ENCODE measurements at regions not wholly inside any gene's neighbourhood (a gene's known extent, or its start where the extent isn't known, plus 50 kb on each side); places are given as distances from the start of the nearest gene placed in this dataset.
A peak's percentile ranks its signal among the peaks of the same experiment; 100 is the strongest.

DNA sequence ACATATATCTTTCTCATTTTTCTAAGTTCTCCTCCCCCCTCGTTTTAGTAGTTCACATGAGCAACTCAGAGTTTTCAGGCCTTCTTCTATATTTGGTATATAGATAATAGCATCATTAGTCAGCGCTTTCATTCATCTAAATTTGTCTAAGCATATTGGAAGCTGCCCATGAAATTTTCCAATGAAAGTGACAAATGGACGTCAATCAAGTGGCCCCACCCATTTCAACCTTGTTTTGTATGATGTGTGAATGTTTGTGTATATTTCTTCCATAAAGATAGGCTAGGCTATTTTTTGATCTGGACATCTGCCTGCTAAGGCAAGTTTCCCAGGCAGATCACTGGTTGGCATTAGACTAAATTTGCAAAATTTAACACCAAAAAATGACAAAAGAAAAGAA lies 104.0 kb upstream of the SSBP2 start:
- Histone ChIP-seq H3K27me3 (ENCODE audit: control insufficient read depth, insufficient read depth, low read length) (no peaks in the 10 kb centered on the region), H3K4me1 (ENCODE audit: control insufficient read depth, insufficient read depth, low read length) (peaks cover 15% of the 10 kb centered on the region), H3K4me3 (ENCODE audit: low read length) (no peak overlapping the region), H3K9me3 (ENCODE audit: control insufficient read depth, low read length) (no peaks in the 10 kb centered on the region), H3K9ac (ENCODE audit: low read length) (no peak overlapping the region), H3K36me3 (ENCODE audit: control insufficient read depth, insufficient read depth, low read length) (no peaks in the 10 kb centered on the region)

DNA sequence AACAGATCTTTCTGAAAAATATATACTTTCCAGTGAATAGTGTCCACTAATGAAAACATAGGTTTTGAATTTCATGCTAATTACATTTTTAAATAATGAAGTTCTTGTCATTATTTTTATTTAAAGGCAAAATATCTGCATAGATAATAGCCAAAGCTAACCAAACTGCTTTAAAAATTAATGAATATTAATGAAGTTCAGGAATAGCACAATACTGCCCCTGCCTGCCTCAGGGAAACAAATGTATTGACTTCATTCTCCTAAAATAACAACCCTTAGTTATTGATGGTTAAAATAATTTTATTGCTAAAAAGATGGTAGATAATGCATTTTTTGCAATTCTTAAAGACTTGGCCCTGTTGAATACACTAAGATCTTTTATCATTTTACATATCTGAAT lies 103.6 kb upstream of the SSBP2 start:
- Histone ChIP-seq H3K27me3 (ENCODE audit: control insufficient read depth, insufficient read depth, low read length) (no peaks in the 10 kb centered on the region), H3K9me3 (ENCODE audit: control insufficient read depth, low read length) (no peaks in the 10 kb centered on the region), H3K36me3 (ENCODE audit: control insufficient read depth, insufficient read depth, low read length) (no peaks in the 10 kb centered on the region), H3K9ac (ENCODE audit: low read length) (no peak overlapping the region), H3K4me3 (ENCODE audit: low read length) (no peak overlapping the region), H3K4me1 (ENCODE audit: control insufficient read depth, insufficient read depth, low read length) (peaks cover 19% of the 10 kb centered on the region)

DNA sequence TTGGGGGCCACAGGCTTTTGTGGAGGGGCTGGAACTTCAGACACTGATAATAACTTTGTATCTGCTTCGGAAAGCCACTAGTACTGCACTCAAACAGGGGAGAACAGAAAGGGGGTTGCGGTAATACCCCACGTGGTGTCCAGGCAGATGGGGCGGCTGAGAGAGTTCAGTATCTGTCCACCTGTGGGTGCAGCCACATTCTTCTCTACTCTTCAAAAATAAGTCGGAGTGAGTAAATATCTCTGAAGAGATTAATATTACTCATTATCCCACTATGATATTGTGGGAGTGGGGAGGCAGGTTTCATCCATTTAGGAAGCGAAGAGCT lies 102.1 kb upstream of the SSBP2 start:
- Histone ChIP-seq H3K9me3 (ENCODE audit: control insufficient read depth, low read length) (no peaks in the 10 kb centered on the region), H3K4me1 (ENCODE audit: control insufficient read depth, insufficient read depth, low read length) (peaks cover 30% of the 10 kb centered on the region), H3K27me3 (ENCODE audit: control insufficient read depth, insufficient read depth, low read length) (no peaks in the 10 kb centered on the region), H3K9ac (ENCODE audit: low read length) (peak overlapping the region; percentile 53), H3K4me3 (ENCODE audit: low read length) (no peak overlapping the region), H3K36me3 (ENCODE audit: control insufficient read depth, insufficient read depth, low read length) (no peaks in the 10 kb centered on the region)

DNA sequence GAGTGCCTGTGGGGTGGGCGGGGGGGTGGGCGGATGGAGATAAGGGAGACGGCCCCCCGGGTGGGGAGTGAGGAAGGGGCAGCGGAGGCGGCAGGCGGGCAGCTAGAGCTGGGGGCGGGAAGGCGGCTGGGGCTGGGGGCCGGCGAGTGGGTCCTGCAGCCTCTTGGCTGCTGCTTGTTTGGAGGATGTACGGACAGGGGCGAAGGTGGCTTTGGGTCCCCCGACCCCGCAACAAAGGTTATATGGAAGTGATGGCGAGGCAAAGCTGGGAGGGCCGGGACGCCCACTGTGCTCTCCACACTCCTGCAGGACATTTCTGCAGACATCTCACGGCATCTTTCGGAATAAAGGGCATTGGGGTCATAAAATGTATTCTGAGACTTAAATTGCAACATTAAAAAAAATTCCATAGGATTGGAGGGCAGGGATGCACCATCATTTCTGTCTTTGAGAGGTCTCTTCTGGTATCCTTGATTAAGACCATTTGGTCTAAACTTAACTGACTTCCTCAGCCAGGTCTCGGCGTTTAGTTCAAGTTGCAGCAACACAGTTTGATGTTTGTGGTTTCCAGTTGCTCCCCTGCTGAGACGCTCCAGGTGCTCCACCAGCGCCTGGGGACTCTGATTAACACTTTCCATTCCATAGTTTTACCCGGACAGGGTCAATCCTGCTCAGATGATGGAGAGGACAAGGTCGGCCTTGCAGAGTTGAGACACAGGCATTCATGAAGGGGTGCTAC lies 101.6 kb upstream of the SSBP2 start:
- H3K4me1 ChIP-seq (ENCODE audit: control insufficient read depth, insufficient read depth, low read length) = peaks cover 30% of the 10 kb centered on the region
- no peaks in the 10 kb centered on the region for H3K36me3 ChIP-seq (ENCODE audit: control insufficient read depth, insufficient read depth, low read length)
- peak overlapping the region; percentile 53 for H3K9ac ChIP-seq (ENCODE audit: low read length)
- H3K4me3 ChIP-seq (ENCODE audit: low read length) = peak overlapping the region; percentile 35
- no peaks in the 10 kb centered on the region for H3K9me3 ChIP-seq (ENCODE audit: control insufficient read depth, low read length)
- H3K27me3 ChIP-seq (ENCODE audit: control insufficient read depth, insufficient read depth, low read length) = no peaks in the 10 kb centered on the region

DNA sequence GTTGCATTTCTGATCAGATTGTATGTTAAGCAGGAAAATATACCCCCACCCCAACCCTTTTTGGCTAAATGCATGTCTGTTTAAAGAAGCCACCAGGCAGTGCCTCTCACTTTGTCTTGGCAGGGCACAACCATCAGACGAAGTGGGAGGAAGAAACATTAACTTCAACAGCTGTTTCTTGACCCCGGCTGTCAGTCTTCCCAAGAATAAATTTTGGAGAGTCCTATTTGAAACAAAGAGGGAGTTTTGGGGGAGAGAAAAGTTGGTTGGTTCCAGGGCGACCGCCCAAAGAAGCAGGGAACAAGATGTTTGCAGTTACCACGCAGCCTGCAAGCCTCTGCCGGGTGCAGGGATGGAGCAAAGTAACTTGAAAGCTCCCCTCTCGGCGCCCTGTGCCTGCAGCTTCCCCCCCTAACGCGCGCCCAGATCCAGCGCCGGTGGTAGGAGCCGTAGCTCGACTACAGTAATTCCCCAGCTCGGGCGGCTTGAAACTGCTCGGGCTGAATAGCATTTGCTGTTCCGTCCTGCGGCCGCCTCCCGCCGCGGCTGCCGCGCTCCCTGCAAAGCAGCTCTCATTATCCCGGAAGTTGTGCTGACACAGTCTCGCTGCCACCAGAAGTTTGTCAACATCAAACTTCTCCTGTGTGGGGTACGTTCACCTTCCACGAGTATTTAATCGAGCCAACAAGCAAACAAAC lies 100.7 kb upstream of the SSBP2 start:
- no peaks in the 10 kb centered on the region for H3K9me3 ChIP-seq (ENCODE audit: control insufficient read depth, low read length)
- H3K4me3 ChIP-seq (ENCODE audit: low read length) = peak overlapping the region; percentile 53
- H3K4me1 ChIP-seq (ENCODE audit: control insufficient read depth, insufficient read depth, low read length) = peaks cover 30% of the 10 kb centered on the region
- H3K36me3 ChIP-seq (ENCODE audit: control insufficient read depth, insufficient read depth, low read length) = no peaks in the 10 kb centered on the region
- H3K27me3 ChIP-seq (ENCODE audit: control insufficient read depth, insufficient read depth, low read length) = no peaks in the 10 kb centered on the region
- peak overlapping the region; percentile 61 for H3K9ac ChIP-seq (ENCODE audit: low read length)

DNA sequence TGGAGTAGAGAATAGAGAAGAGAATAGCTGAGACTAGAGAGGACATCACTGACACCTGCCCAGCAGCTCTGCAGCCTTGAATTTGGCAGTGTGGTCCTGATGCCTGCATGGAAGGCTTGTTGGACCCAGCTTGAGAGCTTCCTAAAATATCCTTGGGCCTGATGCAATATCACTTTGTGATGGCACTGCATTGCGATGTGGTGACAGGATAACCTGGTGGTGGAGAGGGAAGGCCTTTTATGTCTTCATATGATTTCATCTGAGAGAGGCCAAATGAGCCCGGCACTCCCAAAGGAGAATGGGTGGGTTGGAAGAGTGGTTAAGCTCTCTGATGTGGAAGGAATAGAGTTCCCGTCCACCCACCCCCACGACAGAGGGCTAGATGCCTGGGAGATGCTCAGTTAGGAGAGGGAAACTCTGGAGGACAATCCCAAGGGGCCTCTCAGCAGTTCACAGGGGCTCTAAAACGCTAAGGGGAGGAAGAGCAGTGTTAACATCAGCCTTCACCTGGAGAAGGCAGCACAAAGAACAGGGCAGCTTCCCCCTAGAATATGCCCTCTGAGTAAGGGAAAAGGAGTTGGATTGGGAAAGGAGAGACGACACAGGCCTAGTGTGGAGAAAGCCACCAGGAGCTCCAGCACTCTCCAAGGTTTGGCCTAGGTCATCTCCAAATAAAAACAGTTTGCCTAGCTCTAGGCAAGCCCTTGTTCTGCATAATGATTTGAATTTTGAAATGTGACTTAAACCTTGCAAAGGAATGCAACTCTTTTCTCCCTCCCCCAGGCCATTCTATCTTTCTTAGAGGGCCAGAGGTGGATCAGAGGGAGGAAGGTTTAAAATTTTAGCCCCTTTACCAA lies 99.8 kb upstream of the SSBP2 start:
- H3K27me3 ChIP-seq (ENCODE audit: control insufficient read depth, insufficient read depth, low read length) = no peaks in the 10 kb centered on the region
- peaks cover 30% of the 10 kb centered on the region for H3K4me1 ChIP-seq (ENCODE audit: control insufficient read depth, insufficient read depth, low read length)
- H3K9me3 ChIP-seq (ENCODE audit: control insufficient read depth, low read length) = no peaks in the 10 kb centered on the region
- H3K36me3 ChIP-seq (ENCODE audit: control insufficient read depth, insufficient read depth, low read length) = no peaks in the 10 kb centered on the region
- H3K9ac ChIP-seq (ENCODE audit: low read length) = peak overlapping the region; percentile 61
- peak overlapping the region; percentile 53 for H3K4me3 ChIP-seq (ENCODE audit: low read length)

DNA sequence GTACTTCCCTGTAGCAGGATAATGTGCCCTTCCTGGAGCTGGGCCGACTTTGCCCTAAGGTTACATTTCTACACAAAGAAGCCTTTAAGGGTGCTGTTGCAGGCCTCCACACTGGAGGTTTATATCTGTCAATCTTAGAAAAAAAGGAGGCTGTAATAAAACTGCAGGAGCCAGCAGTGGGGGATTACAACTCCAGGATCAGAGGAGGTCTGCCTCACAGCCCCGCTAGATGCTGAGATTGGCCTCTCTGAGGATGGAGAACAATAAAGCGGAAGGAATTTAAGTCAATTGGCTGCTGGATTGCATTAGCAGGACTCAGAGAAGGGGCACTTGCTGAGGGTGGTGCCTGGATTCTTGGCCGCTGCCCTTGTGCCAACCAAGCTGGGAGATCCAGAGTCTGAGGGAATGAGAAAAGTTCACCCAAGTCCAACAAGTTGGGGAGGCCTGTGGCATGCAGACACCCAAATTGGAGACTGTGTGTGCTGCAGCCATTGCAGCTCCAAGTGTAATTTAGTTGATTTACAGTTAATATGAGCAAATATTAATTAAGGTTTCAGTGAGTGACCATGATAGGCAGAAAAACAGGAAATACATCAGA lies 99.0 kb upstream of the SSBP2 start:
- no peak overlapping the region for H3K4me3 ChIP-seq (ENCODE audit: low read length)
- H3K36me3 ChIP-seq (ENCODE audit: control insufficient read depth, insufficient read depth, low read length) = no peaks in the 10 kb centered on the region
- H3K27me3 ChIP-seq (ENCODE audit: control insufficient read depth, insufficient read depth, low read length) = no peaks in the 10 kb centered on the region
- no peak overlapping the region for H3K9ac ChIP-seq (ENCODE audit: low read length)
- no peaks in the 10 kb centered on the region for H3K9me3 ChIP-seq (ENCODE audit: control insufficient read depth, low read length)
- peaks cover 30% of the 10 kb centered on the region for H3K4me1 ChIP-seq (ENCODE audit: control insufficient read depth, insufficient read depth, low read length)

DNA sequence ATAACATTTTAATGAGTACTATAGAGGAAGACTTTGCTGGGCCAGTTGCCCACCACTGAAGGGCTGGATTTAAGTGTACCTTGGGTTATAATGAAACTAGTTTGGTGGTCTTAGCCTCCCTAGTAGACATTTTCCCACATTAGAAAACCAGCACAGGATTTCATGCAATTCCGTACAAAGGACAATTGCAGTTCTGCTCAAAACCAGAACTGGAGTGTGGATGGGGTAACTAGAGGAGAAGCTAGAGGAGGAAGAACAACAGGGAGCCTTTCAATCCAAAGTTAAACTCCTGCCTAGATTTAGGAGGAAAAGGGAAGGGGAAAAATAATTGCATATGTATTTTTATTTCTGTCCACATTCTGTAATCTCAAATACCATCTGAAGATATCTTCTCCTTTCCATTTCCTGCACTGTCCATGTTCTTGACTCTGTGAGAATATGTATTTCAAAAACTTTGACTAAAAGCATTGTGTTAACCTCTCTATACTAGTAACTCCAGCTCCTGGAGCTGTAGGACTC lies 97.5 kb upstream of the SSBP2 start:
- Histone ChIP-seq H3K4me1 (ENCODE audit: control insufficient read depth, insufficient read depth, low read length) (peaks cover 30% of the 10 kb centered on the region), H3K27me3 (ENCODE audit: control insufficient read depth, insufficient read depth, low read length) (no peaks in the 10 kb centered on the region), H3K4me3 (ENCODE audit: low read length) (peak overlapping the region; percentile 9), H3K9ac (ENCODE audit: low read length) (no peak overlapping the region), H3K36me3 (ENCODE audit: control insufficient read depth, insufficient read depth, low read length) (no peaks in the 10 kb centered on the region), H3K9me3 (ENCODE audit: control insufficient read depth, low read length) (no peaks in the 10 kb centered on the region)

DNA sequence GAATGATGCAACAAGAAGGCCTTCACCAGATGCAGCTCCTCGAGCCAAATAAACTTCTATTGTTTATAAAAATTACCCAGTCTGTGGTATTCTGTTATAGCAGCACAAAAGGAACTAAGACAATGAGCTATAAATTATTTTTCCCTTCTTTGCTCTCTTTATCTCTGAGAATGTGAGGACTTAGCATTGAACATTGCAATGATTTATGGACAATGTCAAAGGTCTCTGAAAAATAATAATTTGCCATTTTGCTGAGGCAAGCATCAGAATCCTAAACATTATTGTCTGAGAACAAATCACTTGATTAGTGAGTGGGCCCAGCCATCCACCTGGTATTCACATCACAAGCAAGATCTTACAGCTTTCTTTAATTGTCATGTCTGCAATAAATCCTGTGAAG lies 95.4 kb upstream of the SSBP2 start:
- H3K4me3 ChIP-seq (ENCODE audit: low read length) = no peak overlapping the region
- H3K9me3 ChIP-seq (ENCODE audit: control insufficient read depth, low read length) = no peaks in the 10 kb centered on the region
- no peak overlapping the region for H3K9ac ChIP-seq (ENCODE audit: low read length)
- no peaks in the 10 kb centered on the region for H3K36me3 ChIP-seq (ENCODE audit: control insufficient read depth, insufficient read depth, low read length)
- H3K27me3 ChIP-seq (ENCODE audit: control insufficient read depth, insufficient read depth, low read length) = no peaks in the 10 kb centered on the region
- peaks cover 28% of the 10 kb centered on the region for H3K4me1 ChIP-seq (ENCODE audit: control insufficient read depth, insufficient read depth, low read length)

DNA sequence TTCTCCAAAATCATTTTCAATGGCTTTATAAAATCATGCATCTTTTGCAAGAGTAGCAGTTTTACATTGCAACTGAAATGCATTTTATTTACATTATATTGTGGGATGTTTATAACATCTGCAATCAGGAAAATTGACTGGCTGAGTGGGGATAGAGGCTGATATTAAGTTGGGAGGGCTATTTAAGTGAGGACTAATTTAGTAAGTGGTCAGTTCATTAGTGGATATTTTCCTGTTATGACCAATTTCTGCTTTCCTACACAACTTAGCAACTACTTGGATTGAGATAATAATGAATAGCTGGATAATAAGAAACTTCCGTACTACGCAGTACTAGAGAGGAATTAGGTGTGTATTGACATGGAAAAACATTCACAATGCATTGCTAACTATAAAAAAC lies 92.9 kb upstream of the SSBP2 start:
- no peaks in the 10 kb centered on the region for H3K27me3 ChIP-seq (ENCODE audit: control insufficient read depth, insufficient read depth, low read length)
- peaks cover 8% of the 10 kb centered on the region for H3K4me1 ChIP-seq (ENCODE audit: control insufficient read depth, insufficient read depth, low read length)
- no peak overlapping the region for H3K4me3 ChIP-seq (ENCODE audit: low read length)
- no peaks in the 10 kb centered on the region for H3K9me3 ChIP-seq (ENCODE audit: control insufficient read depth, low read length)
- no peak overlapping the region for H3K9ac ChIP-seq (ENCODE audit: low read length)
- no peaks in the 10 kb centered on the region for H3K36me3 ChIP-seq (ENCODE audit: control insufficient read depth, insufficient read depth, low read length)

DNA sequence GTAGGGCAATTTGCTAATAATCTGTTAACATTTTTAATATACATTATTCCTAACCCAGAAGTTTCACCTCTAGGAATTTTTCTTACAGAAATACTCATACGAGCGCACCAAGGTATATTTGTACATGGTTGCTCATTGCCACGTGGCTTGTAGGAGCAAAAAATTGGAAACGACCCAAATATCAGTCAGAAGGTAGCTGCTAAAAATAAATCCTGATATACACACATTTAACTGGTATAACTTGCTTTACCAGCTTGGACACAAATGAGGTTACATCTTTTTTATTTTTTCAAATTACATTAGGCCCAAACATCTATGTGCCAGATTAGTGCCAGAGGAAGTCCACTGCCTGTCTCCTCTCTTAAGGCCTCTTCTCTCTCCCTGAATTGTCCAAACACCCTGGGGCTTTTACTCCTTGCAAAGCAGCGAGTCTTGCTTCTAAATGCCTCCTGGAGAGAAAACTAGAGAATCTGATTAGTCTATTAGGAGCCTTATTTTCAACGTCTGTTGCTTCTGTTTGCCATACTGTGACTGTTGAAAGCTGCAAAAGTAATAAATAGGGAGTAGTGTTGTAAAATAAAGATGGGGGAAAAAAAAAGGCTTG lies 92.0 kb upstream of the SSBP2 start:
- Histone ChIP-seq H3K9me3 (ENCODE audit: control insufficient read depth, low read length) (no peaks in the 10 kb centered on the region), H3K4me1 (ENCODE audit: control insufficient read depth, insufficient read depth, low read length) (peaks cover 3% of the 10 kb centered on the region), H3K4me3 (ENCODE audit: low read length) (no peak overlapping the region), H3K27me3 (ENCODE audit: control insufficient read depth, insufficient read depth, low read length) (no peaks in the 10 kb centered on the region), H3K9ac (ENCODE audit: low read length) (no peak overlapping the region), H3K36me3 (ENCODE audit: control insufficient read depth, insufficient read depth, low read length) (no peaks in the 10 kb centered on the region)
